A549 (cell line): ENCODE measurements at regions not wholly inside any gene's neighbourhood (a gene's known extent, or its start where the extent isn't known, plus 50 kb on each side); places are given as distances from the start of the nearest gene placed in this dataset.

Experiments
- ATAC-seq, 2 experiments: fragments of 200-7000 bp in 1 of 2; fragments of >200 bp in 1 of 2; cut with Nextera tagmentation in 1 of 2; cut with Tn5 transposase in 1 of 2; 3 replicates each; pipeline versions ENCODE4 v1.8.0 to v1.9.1; 2018 to 2020; ENCODE audit warnings: mild to moderate bottlenecking in 1 of 2, moderate library complexity in 1 of 2
- CTCF ChIA-PET: fragments of 300-600 bp; sonication (Branson Sonifier 250); formaldehyde crosslinking; extraction: SDS; loops from one replicate; lab custom pipeline; 2021; ENCODE audit warnings: antibody characterized with exemption, inconsistent platforms; lab: Yijun Ruan, JAX
- POLR2A ChIA-PET: fragments of 350-600 bp; formaldehyde crosslinking; extraction: SDS; loops from one replicate; lab custom pipeline; 2021; ENCODE audit warnings: antibody characterized with exemption, inconsistent platforms; lab: Yijun Ruan, JAX
- DNase-seq, 2 experiments: peaks; one replicate each; pipeline versions ENCODE4 v3.0.0 to v3.0.0-alpha.2; 2011 to 2016; ENCODE audit warnings: low read depth in 1 of 2, low spot score in 1 of 2
- FAIRE-seq: peaks from 2 replicates; lab custom pipeline; 2011; peaks lifted over from hg19 to GRCh38; lab: Jason Lieb, UNC
- H3K27ac ChIP-seq, 2 experiments: fragments of >200 bp; sonication (Bioruptor Twin); formaldehyde crosslinking; 3 replicates each; pipeline ENCODE4 v1.5.1; 2016 to 2017
- H3K4me1 ChIP-seq: fragments of >200 bp; sonication (Bioruptor Twin); formaldehyde crosslinking; 3 replicates; pipeline ENCODE4 v1.6.1; 2016
- H3K4me2 ChIP-seq: fragments of >200 bp; sonication (Bioruptor Twin); formaldehyde crosslinking; 3 replicates; pipeline ENCODE4 v1.6.1; 2016
- H3K4me3 ChIP-seq: fragments of >200 bp; sonication (Bioruptor Twin); formaldehyde crosslinking; 3 replicates; pipeline ENCODE4 v1.5.1; 2016
- H3K9me3 ChIP-seq: fragments of >200 bp; sonication (Bioruptor Twin); formaldehyde crosslinking; 3 replicates; pipeline ENCODE4 v1.6.1; 2016
- CEBPB ChIP-seq, 2 experiments: fragments of >200 bp in 1 of 2; sonication (Bioruptor Twin) in 1 of 2; formaldehyde crosslinking in 1 of 2; IDR thresholded peaks; 2 replicates each; pipeline ENCODE4 v1.6.1; 2012 to 2016
- CHD2 ChIP-seq: fragments of 150-350 bp; IDR thresholded peaks from 2 replicates; pipeline ENCODE4 v1.6.1; 2014; ENCODE audit warnings: low read length; ENCODE audit not compliant: partially characterized antibody
- CTCF ChIP-seq: fragments of >200 bp; sonication (Bioruptor Twin); formaldehyde crosslinking; IDR thresholded peaks from 3 replicates; pipeline ENCODE4 v1.5.1; 2016
- FOSB ChIP-seq: fragments of 250-450 bp; sonication (Bioruptor Pico); IDR thresholded peaks from 2 replicates; pipeline ENCODE4 v1.5.0; 2020; ENCODE audit warnings: mild to moderate bottlenecking, moderate library complexity
- FOSL2 ChIP-seq, 2 experiments: fragments of 450-650 bp in 1 of 2; fragments of >200 bp in 1 of 2; sonication (Bioruptor Twin) in 1 of 2; formaldehyde crosslinking; IDR thresholded peaks; 2 replicates each; pipeline versions ENCODE4 v1.5.0 to v1.6.1; 2016 to 2020; ENCODE audit warnings: mild to moderate bottlenecking in 1 of 2, moderate library complexity in 1 of 2
- HDAC2 ChIP-seq: fragments of 200-600 bp; sonication (generic); IDR thresholded peaks from 2 replicates; pipeline ENCODE4 v1.6.1; 2016
- HMGXB4 ChIP-seq: fragments of 250-450 bp; sonication (Bioruptor Pico); IDR thresholded peaks from 2 replicates; pipeline ENCODE4 v1.5.0; 2021; ENCODE audit warnings: mild to moderate bottlenecking, moderate library complexity, borderline replicate concordance
- HOXA7 ChIP-seq: fragments of 250-450 bp; sonication (Bioruptor Pico); IDR thresholded peaks from 2 replicates; pipeline ENCODE4 v1.5.0; 2020; ENCODE audit warnings: mild to moderate bottlenecking, moderate library complexity
- HOXB13 ChIP-seq: fragments of 250-450 bp; sonication (Bioruptor Pico); IDR thresholded peaks from 2 replicates; pipeline ENCODE4 v1.5.0; 2020; ENCODE audit warnings: low read depth, mild to moderate bottlenecking, moderate library complexity
- KDM5A ChIP-seq: fragments of 200-600 bp; sonication (generic); IDR thresholded peaks from 2 replicates; pipeline ENCODE4 v1.6.1; 2016; ENCODE audit warnings: antibody characterized with exemption, mild to moderate bottlenecking
- MAFK ChIP-seq: fragments of 450-650 bp; IDR thresholded peaks from 2 replicates; pipeline ENCODE4 v1.6.1; 2014; ENCODE audit not compliant: partially characterized antibody
- MYC ChIP-seq: IDR thresholded peaks from 2 replicates; pipeline ENCODE4 v1.6.1; 2012; ENCODE audit warnings: mild to moderate bottlenecking, inconsistent platforms, low read length, improper control_type of control experiment, borderline replicate concordance
- PBX3 ChIP-seq: IDR thresholded peaks from 2 replicates; pipeline ENCODE4 v1.6.1; 2012
- POLR2AphosphoS2 ChIP-seq: conservative IDR thresholded peaks from 2 replicates; pipeline ENCODE4 v1.6.1; 2012; ENCODE audit warnings: low read length, improper control_type of control experiment, inconsistent platforms
- RARB ChIP-seq: fragments of 250-450 bp; sonication (Bioruptor Pico); IDR thresholded peaks from 2 replicates; pipeline ENCODE4 v1.8.0; 2021; ENCODE audit warnings: mild to moderate bottlenecking, moderate library complexity
- REST ChIP-seq: fragments of 200-600 bp; sonication (generic); IDR thresholded peaks from 2 replicates; pipeline ENCODE4 v1.6.1; 2016; ENCODE audit warnings: antibody characterized with exemption, mild to moderate bottlenecking, moderate library complexity
- RFX5 ChIP-seq: fragments of 450-650 bp; IDR thresholded peaks from 2 replicates; pipeline ENCODE4 v1.7.1; 2014; ENCODE audit warnings: antibody characterized with exemption, mild to moderate bottlenecking, moderate library complexity
- SREBF2 ChIP-seq: fragments of 450-650 bp; IDR thresholded peaks from 2 replicates; pipeline ENCODE4 v1.6.1; 2014; ENCODE audit warnings: mild to moderate bottlenecking, moderate library complexity
- ZC3H11A ChIP-seq: fragments of 450-650 bp; IDR thresholded peaks from 2 replicates; pipeline ENCODE4 v1.6.1; 2014; ENCODE audit warnings: antibody characterized with exemption, mild to moderate bottlenecking
- ZFP36 ChIP-seq: fragments of 450-650 bp; IDR thresholded peaks from 2 replicates; pipeline ENCODE4 v1.6.1; 2014; ENCODE audit warnings: borderline replicate concordance; ENCODE audit not compliant: partially characterized antibody
- WGBS: methylation state at CpG from one replicate; pipeline ENCODE4 v1.1.6; 2017; ENCODE audit errors: missing lambda C conversion rate; 5-methylcytosine and 5-hydroxymethylcytosine counted together

- TF ChIP-seq REST (no peak), KDM5A (no peak), FOSL2 (IDR thresholded peaks at IDR 0.05) (no peak), FOSL2 (CRISPR knock-in tag; IDR thresholded peaks at IDR 0.05) (no peak), MAFK (no peak)
Measured at GRCh38 chr22:49298834-49299750, 528.6 kb downstream of the BRD1 start (continued).

- CTCF ChIA-PET = interaction anchor here (2.1 kb wide), 1 partner anchor 251 kb away, joined by 9 read pairs; no protein-coding TSS in a partner anchor
- POLR2A ChIA-PET = no interaction called here
- H3K4me3 ChIP-seq = no peak overlapping the region
- no peaks in the 10 kb centered on the region for H3K9me3 ChIP-seq
- no peak for FAIRE-seq
- H3K4me2 ChIP-seq = no peak overlapping the region
- no peak for DNase-seq
- no peak overlapping the region for H3K27ac ChIP-seq
- H3K4me1 ChIP-seq = no peaks in the 10 kb centered on the region
- TF ChIP-seq HOXA7 (CRISPR knock-in tag) (no peak), CEBPB (IDR thresholded peaks at IDR 0.05) (no peak), HOXB13 (CRISPR knock-in tag) (no peak), POLR2AphosphoS2 (no peak), ZFP36 (no peak), MAFK (no peak), HDAC2 (no peak), CHD2 (no peak), HMGXB4 (CRISPR knock-in tag) (no peak), FOSB (CRISPR knock-in tag) (no peak), SREBF2 (no peak), RFX5 (no peak), PBX3 (no peak), ZC3H11A (no peak), RARB (CRISPR knock-in tag) (no peak), MYC (no peak), CTCF (no peak)
- no peak for ATAC-seq
- 69% methylated on average over 25 of the region's 39 CpGs for WGBS
Measured at GRCh38 chr22:49297871-49298721, 529.6 kb downstream of the BRD1 start.
